GM12875 (cell line): ENCODE measurements at regions not wholly inside any gene's neighbourhood (a gene's known extent, or its start where the extent isn't known, plus 50 kb on each side); places are given as distances from the start of the nearest gene placed in this dataset.

Experiments used
- H3K4me3 ChIP-seq: one replicate; pipeline ENCODE4 v1.5.1; 2011; ENCODE audit warnings: low read depth, low read length, control low read depth
- TF ChIP-seq, protein P1 (sequence below): IDR thresholded peaks from 2 replicates; pipeline ENCODE4 v1.5.1; 2011; ENCODE audit warnings: low read depth, mild to moderate bottlenecking, control low read depth, inconsistent platforms, low read length, moderate library complexity, borderline replicate concordance; ENCODE audit not compliant: insufficient read depth

DNA sequence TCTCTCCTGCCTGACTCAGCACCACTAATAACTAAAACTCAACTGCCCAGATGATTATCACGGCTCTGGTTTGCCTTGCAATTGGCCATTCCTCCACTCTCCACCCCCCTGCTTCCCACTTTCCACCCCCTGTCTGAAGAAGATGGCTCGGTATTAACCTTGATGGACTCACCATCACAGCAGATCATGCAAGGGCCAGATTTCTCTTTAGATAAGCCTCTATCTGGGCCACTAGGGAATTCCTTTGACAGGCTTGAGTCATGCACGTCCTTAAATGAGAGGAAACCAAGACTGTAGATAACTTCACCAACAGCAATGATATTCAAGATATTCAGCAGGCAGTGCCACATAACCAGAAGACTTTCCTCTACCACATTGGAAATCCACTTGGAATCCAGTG, 131.1 kb upstream of the NBEA start:
- no peak overlapping the region for H3K4me3 ChIP-seq
- TF ChIP-seq, protein P1, sequence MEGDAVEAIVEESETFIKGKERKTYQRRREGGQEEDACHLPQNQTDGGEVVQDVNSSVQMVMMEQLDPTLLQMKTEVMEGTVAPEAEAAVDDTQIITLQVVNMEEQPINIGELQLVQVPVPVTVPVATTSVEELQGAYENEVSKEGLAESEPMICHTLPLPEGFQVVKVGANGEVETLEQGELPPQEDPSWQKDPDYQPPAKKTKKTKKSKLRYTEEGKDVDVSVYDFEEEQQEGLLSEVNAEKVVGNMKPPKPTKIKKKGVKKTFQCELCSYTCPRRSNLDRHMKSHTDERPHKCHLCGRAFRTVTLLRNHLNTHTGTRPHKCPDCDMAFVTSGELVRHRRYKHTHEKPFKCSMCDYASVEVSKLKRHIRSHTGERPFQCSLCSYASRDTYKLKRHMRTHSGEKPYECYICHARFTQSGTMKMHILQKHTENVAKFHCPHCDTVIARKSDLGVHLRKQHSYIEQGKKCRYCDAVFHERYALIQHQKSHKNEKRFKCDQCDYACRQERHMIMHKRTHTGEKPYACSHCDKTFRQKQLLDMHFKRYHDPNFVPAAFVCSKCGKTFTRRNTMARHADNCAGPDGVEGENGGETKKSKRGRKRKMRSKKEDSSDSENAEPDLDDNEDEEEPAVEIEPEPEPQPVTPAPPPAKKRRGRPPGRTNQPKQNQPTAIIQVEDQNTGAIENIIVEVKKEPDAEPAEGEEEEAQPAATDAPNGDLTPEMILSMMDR: no peak

DNA sequence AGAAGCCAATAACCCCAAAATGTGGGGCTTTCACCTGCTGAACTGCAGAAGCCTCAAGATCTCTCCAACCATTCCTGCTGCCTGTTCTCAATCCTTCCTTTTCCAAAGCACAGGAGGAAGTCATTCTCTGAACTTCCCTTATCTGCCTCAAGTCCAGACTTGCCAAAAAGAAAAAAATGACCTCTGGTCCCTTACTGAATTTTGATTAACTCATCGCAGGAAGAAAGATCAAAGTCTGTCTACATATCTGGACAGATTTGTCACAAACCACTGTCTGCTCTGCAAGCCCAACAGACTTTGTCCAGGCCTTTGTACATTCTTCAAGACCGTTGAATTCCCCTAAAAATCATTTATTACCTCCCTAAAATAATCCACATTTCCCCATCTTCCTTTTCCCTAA, 126.5 kb upstream of the NBEA start:
- TF ChIP-seq, protein P1: no peak
- no peak overlapping the region for H3K4me3 ChIP-seq

DNA sequence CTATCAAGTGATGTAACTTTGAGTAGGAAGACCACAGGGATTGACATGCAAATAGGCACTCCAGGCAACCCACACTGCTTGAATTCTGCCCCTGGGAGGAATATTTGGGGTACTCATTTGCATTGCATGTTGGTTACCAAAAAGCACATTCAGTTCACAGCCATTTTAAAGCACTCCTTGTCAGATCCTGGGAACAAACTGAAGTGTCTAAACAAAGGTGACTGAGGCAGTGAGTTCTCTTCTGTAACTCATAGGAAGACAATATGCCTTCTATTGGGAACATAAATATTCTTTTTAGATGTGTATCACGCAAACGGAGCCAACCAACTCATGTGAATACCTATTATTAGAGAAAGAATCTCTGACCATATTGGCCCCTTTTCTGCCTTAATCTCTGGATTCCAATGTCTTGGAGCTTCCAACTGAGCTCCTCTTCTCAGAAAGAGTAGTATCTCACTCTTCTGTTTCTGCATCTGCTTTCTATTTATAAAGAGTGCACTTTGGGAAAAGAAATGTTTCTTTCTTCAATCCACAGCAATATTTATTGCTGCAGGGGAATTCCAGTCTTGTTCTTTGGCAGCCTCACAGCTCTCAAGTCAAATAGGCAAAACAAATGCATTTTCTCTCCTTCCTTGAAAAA, 125.7 kb upstream of the NBEA start:
- H3K4me3 ChIP-seq: no peak overlapping the region
- TF ChIP-seq, protein P1: no peak

DNA sequence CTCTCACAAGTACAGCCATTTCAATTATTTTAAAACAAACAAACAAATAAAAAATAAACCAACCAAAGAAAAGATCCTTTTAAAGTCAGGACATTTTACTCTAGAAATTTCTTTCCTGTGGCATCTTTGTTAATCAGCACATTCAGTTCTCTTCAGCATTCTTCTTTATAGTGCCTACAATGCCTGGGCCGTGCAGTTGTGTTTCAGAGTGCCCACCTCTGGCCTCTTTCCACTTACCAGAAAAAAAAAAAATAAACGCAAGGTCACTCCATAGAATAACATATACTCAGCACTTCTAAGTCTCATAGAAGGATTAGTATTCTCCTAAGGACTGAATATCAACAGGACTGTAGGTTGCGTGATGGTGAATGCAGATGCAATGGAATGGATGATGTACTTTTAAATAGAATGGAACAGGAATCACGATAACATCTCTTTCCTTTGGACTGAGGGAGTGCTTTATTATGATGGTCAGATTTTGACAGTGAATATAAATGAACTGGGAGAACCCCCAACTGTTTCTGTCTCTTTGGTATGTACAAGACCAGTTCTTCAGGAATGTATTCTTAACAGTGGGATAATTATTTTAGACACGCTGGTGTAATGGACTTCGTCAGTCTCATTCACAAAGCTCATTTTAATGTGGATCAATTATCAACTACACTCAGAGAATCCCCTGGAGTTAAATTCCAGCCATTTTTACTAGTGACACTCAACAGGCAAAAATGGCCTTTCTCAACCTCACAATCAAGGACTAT, 125.0 kb upstream of the NBEA start:
- TF ChIP-seq, protein P1: no peak
- H3K4me3 ChIP-seq: no peak overlapping the region

DNA sequence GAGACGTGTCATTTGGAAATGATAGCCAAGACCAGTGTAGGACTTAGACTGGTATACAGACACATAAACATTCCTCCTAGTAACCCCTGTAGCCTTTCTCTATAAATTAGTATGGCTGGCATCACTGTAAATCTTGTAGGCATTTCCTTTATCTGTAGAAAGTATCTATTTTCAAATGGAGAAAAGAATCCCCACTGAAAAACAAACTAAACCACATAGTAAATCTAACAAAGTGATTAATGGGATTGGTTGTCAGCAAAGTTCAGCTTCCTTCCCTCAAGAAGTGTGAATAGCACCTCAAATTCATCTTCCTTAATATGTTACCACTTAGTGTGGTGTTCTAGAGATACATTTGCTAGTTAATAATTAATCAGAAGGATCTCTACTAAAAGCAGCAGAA, 119.4 kb upstream of the NBEA start:
- no peak overlapping the region for H3K4me3 ChIP-seq
- TF ChIP-seq, protein P1: no peak

GRCh38 chr13:34826432-34826831, 115.6 kb upstream of the NBEA start:
- H3K4me3 ChIP-seq: no peak overlapping the region
- TF ChIP-seq, protein P1: no peak
